IPS-18a (cell line): ENCODE measurements at regions not wholly inside any gene's neighbourhood (a gene's known extent, or its start where the extent isn't known, plus 50 kb on each side); places are given as distances from the start of the nearest gene placed in this dataset.

Source experiments
- H3K27ac ChIP-seq: one replicate; pipeline ENCODE4 v1.5.1; 2013; ENCODE audit warnings: low read length
- H3K27me3 ChIP-seq: one replicate; pipeline ENCODE4 v1.6.1; 2013; ENCODE audit warnings: mild to moderate bottlenecking, low read length; ENCODE audit not compliant: control insufficient read depth, insufficient read depth
- H3K36me3 ChIP-seq: one replicate; pipeline ENCODE4 v1.6.1; 2013; ENCODE audit warnings: low read depth, low read length; ENCODE audit not compliant: control insufficient read depth
- H3K4me1 ChIP-seq: one replicate; pipeline ENCODE4 v1.6.1; 2013; ENCODE audit warnings: low read depth, low read length; ENCODE audit not compliant: control insufficient read depth
- H3K4me3 ChIP-seq: one replicate; pipeline ENCODE4 v1.5.1; 2013; ENCODE audit warnings: low read length
- H3K9ac ChIP-seq: one replicate; pipeline ENCODE4 v1.6.1; 2013; ENCODE audit warnings: mild to moderate bottlenecking, low read length, moderate library complexity
- H3K9me3 ChIP-seq: one replicate; pipeline ENCODE4 v1.6.1; 2013; ENCODE audit warnings: low read depth, low read length; ENCODE audit not compliant: control insufficient read depth

DNA sequence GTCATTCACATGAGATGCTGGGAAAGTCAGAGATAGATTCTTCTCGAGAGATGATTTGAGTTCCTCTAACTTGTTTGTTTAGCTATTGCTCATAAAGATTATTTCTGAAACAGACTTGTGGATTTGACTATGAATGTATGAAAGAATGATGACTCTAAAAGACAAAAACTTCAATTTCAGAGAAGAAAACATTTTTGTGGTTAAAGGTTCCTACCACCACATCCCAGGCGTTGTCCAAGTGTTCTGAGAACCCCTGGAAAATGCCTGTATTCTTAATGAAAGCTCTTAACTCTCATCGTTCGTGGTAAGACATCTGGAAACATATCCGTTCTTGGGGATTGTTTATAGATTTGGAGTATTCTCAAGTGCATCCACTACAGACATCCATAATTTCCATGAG lies 228.7 kb downstream of the BARHL2 start:
- Histone ChIP-seq H3K27me3 (no peaks in the 10 kb centered on the region), H3K4me1 (no peaks in the 10 kb centered on the region), H3K27ac (no peak overlapping the region), H3K36me3 (no peaks in the 10 kb centered on the region), H3K4me3 (no peak overlapping the region), H3K9ac (no peak overlapping the region), H3K9me3 (no peaks in the 10 kb centered on the region)

DNA sequence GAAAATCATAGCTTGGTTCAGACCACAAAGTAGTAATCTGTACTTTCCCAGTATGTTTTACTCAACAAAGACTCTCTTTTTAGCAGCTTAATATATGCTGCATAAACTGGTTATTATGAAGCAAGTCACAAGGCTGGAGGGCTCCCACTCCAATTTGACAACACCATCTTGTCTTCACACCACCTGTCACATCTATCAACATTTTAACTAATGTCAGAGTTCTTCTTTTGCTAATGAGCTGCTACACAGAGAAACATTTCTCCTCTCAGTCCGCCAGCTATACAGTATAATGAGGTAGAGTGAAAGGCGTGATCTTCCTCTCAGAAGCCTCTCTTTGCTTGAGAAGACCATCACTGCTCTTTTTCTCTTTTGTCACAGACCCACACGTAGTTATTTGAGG lies 230.1 kb downstream of the BARHL2 start:
- H3K36me3 ChIP-seq: no peaks in the 10 kb centered on the region
- no peaks in the 10 kb centered on the region for H3K4me1 ChIP-seq
- no peaks in the 10 kb centered on the region for H3K9me3 ChIP-seq
- H3K27ac ChIP-seq: no peak overlapping the region
- H3K27me3 ChIP-seq: no peaks in the 10 kb centered on the region
- no peak overlapping the region for H3K9ac ChIP-seq
- H3K4me3 ChIP-seq: no peak overlapping the region

DNA sequence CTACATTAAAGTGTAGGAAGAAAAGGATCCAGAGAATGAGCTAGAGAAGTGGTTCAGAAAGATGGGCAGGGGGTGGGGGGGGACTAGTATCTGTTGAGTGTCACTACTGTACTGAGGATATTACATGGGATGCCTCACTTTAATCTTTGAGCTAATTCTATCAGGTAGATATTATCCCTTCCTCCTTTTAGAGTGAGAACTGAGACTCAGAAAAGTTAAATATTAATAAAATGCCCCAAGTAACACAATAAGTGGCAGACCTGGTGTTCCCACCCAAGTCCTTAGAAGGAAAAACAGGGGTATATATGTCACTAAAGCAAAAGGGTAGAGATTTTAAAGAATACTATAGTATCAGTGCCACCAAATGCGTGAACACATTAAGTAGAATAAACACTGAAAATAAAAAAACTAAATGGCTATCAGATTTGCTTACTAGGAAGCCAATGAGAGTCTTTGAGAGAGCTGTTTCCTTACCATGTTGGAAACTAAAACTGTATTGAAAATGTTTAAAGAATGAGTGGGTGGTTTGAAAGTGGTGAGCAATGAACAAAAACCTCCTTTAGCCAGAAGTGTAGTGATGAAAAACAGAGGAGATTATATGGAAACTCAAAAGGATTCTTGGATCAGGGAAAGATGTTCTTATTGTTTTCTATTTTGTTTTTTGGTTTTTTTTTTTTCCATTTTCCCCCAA lies 230.8 kb downstream of the BARHL2 start:
- Histone ChIP-seq H3K27ac (no peak overlapping the region), H3K4me3 (no peak overlapping the region), H3K36me3 (no peaks in the 10 kb centered on the region), H3K9me3 (no peaks in the 10 kb centered on the region), H3K4me1 (no peaks in the 10 kb centered on the region), H3K9ac (no peak overlapping the region), H3K27me3 (no peaks in the 10 kb centered on the region)

DNA sequence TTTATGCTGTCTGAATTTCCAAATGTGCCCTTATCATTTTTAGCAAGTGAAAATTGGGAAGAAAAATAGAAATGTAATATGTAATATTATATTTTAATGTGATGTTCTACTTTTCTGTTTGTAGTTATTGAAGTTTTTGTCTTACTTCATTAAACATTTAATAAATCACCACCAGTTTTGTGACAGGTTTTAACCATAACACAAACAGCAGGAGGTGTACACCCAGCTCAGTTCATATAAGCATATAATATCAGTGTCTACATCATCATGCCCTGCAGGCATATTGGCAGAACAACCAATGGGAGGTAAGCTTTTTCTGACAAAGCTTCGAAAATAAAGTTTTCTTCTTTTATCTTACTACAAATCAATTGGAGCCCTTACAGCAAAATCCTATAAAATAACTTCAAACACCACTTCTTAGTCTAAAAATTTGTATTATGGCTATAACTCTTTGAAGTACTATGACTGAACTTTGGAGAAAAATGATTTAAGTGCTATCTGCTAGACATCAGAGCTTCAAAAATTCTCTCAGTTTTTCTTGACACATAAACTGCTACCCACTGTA lies 236.7 kb downstream of the BARHL2 start:
- H3K4me1 ChIP-seq: no peaks in the 10 kb centered on the region
- H3K9ac ChIP-seq: no peak overlapping the region
- no peaks in the 10 kb centered on the region for H3K27me3 ChIP-seq
- H3K27ac ChIP-seq: no peak overlapping the region
- H3K36me3 ChIP-seq: no peaks in the 10 kb centered on the region
- H3K4me3 ChIP-seq: no peak overlapping the region
- H3K9me3 ChIP-seq: no peaks in the 10 kb centered on the region

DNA sequence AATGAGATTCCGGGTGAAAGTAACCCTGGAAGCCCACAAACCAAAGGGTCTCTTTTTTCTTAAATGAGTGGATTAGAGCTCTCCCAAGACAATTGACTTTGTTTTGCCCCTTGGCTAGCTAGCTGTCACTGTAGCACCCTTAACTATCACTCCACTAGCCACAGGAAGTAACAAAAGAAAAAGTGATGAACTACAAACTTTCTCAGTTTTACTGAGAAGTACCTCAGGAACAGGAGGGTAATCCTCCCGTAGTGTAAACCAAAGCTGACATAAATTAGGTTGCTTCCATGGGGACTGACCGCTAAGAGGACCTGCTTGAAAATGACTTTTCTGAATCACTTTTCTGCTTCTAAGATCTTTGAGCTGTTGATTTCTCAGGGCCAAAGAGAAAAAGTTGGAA lies 240.1 kb downstream of the BARHL2 start:
- H3K9ac ChIP-seq: no peak overlapping the region
- no peak overlapping the region for H3K27ac ChIP-seq
- no peaks in the 10 kb centered on the region for H3K9me3 ChIP-seq
- H3K4me3 ChIP-seq: no peak overlapping the region
- no peaks in the 10 kb centered on the region for H3K36me3 ChIP-seq
- H3K27me3 ChIP-seq: no peaks in the 10 kb centered on the region
- H3K4me1 ChIP-seq: no peaks in the 10 kb centered on the region

DNA sequence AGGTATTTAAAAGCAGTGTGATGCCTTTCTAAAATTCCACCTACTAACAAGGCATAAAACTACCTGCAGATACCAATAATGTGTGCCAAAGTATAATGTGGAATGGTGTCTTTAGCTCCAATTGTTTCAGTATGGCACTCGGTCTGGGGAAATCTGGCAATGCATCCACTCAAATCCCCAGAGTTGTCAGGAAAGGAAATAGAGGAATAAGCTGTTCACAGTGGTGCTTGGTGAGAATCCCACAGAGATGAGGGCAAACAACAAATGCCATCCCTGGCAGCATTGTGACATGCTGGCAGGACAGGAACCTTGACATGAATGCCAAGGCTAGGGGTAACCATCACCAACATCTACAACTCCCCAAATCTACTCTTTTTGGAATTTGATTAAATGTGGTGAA lies 240.7 kb downstream of the BARHL2 start:
- H3K4me3 ChIP-seq: no peak overlapping the region
- no peaks in the 10 kb centered on the region for H3K36me3 ChIP-seq
- no peaks in the 10 kb centered on the region for H3K27me3 ChIP-seq
- H3K4me1 ChIP-seq: no peaks in the 10 kb centered on the region
- H3K9ac ChIP-seq: no peak overlapping the region
- H3K27ac ChIP-seq: no peak overlapping the region
- no peaks in the 10 kb centered on the region for H3K9me3 ChIP-seq

DNA sequence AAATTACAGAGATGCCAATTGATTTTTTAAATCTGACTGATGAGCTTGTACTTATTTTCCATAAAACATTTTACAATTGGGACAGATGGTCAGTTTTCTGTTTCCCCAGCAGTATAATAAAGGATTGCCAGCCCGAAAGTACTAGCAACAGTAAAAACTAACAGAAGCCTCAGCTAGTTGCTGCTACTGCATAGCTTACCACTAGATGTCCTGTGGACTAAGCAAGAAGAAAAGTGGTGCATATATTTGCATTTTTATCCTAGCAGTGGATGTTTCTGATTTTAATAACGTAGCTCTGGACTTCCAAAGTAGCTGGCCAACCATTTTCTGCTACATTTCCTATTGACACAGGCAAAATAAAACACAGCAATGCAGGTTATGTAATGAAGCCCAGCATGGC lies 241.5 kb downstream of the BARHL2 start:
- Histone ChIP-seq H3K4me3 (no peak overlapping the region), H3K9me3 (no peaks in the 10 kb centered on the region), H3K27me3 (no peaks in the 10 kb centered on the region), H3K9ac (no peak overlapping the region), H3K36me3 (no peaks in the 10 kb centered on the region), H3K4me1 (no peaks in the 10 kb centered on the region), H3K27ac (no peak overlapping the region)

DNA sequence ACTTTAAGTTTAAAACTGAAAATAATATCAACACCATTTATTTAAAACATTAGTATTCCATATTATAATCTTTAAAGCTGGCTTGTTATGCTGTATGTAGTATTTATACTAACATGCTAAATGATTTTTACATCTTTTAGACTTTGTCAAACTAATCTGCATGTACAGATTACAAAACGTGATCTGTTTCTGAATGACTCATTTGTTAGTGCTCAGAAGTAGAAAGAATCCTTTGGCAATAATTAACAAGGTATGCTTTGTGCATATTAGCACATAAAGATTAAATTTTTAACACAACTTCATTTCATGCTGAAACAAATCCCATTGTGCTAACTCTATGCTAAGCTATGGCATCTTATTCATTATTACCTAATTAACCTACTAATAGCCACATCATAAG lies 242.4 kb downstream of the BARHL2 start:
- Histone ChIP-seq H3K36me3 (no peaks in the 10 kb centered on the region), H3K9me3 (no peaks in the 10 kb centered on the region)

DNA sequence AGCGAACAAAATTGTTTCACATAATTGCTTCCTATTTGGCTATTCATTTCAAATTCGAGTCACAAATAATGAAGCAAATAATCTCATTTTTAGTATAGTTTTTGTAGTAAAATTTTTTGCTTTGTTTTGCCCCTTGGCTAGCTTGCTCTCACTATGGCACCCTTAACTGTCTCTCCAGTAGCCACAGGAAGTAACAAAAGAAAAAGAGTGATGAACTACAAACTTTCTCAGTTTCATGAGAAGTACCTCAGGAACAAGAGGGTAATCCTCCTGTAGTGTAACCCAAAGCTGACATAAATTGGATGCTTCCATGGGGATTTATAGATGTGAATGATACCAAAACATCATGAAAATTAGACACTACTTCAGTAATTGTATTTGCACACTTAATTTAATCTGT lies 242.9 kb downstream of the BARHL2 start:
- no peaks in the 10 kb centered on the region for H3K27me3 ChIP-seq
- no peak overlapping the region for H3K4me3 ChIP-seq
- no peak overlapping the region for H3K27ac ChIP-seq
- H3K9me3 ChIP-seq: no peaks in the 10 kb centered on the region
- no peaks in the 10 kb centered on the region for H3K4me1 ChIP-seq
- H3K36me3 ChIP-seq: no peaks in the 10 kb centered on the region
- H3K9ac ChIP-seq: no peak overlapping the region

More for the DNA sequence above, 242.4 kb downstream of the BARHL2 start:
- no peak overlapping the region for H3K9ac ChIP-seq
- H3K4me1 ChIP-seq: no peaks in the 10 kb centered on the region
- no peaks in the 10 kb centered on the region for H3K27me3 ChIP-seq
- no peak overlapping the region for H3K27ac ChIP-seq
- no peak overlapping the region for H3K4me3 ChIP-seq

DNA sequence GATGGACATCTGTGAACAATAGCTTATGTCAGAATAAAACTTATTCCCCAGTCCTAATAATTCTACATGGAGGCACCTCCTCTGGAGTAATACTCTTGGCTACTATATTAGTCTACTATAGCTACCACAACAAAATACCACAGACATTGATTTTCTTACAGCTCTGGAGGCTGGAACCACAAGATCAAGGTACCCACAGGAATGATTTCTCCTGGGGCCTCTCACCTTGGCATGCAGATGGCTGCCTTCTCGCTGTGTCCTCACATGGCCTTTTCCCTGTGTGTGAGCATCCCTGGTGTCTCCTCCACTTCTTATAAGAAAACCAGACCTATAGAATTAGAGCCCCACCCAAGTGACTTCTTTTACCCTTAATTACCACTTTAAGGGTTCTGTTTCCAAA lies 244.3 kb downstream of the BARHL2 start:
- H3K4me1 ChIP-seq: no peaks in the 10 kb centered on the region
- no peaks in the 10 kb centered on the region for H3K27me3 ChIP-seq
- H3K4me3 ChIP-seq: no peak overlapping the region
- H3K9ac ChIP-seq: no peak overlapping the region
- H3K36me3 ChIP-seq: no peaks in the 10 kb centered on the region
- no peaks in the 10 kb centered on the region for H3K9me3 ChIP-seq
- no peak overlapping the region for H3K27ac ChIP-seq

DNA sequence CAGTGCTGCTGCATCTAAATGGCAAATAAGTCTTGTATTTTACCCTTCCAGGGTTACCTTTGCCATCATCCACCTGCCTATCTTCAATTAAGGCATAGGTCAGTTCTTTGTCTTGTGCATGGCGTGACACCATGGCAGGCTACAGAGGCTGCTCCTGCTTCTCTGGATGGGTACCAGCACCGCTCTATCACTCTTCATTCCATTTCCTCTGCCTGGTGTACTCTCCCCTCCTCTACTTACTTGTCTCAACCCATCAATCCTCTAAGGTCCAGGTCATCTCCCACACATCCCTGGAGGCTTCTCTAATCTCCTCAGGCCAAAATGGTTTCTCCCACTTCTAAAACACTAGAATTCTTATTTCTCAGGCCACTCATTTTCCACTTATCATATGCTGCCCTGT lies 257.5 kb downstream of the BARHL2 start:
- H3K27me3 ChIP-seq: no peaks in the 10 kb centered on the region
- no peaks in the 10 kb centered on the region for H3K36me3 ChIP-seq
- no peak overlapping the region for H3K27ac ChIP-seq
- H3K4me1 ChIP-seq: no peaks in the 10 kb centered on the region
- peaks cover 3% of the 10 kb centered on the region for H3K9me3 ChIP-seq
- no peak overlapping the region for H3K4me3 ChIP-seq
- H3K9ac ChIP-seq: no peak overlapping the region

DNA sequence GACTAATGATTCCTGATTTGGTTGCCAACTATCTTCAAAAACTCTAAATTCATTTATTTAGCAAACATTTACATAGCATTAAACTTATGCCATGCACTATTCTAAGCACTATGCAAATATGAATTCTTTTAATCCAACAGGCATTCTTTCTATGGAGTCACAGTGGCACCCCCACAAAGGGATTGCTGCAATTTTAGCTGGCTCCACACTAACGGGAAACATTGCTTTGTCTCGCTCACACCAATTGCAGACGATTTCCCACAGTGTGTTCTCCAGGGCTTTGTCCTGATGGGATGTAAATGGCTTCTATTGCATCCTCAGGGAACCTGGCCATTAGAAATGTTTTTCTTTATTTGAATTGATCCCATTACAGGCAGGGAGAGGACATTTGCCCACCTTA lies 259.1 kb downstream of the BARHL2 start:
- H3K27ac ChIP-seq: no peak overlapping the region
- no peaks in the 10 kb centered on the region for H3K27me3 ChIP-seq

More for the DNA sequence above, 259.1 kb downstream of the BARHL2 start:
- Histone ChIP-seq H3K4me1 (no peaks in the 10 kb centered on the region), H3K9me3 (peaks cover 3% of the 10 kb centered on the region), H3K36me3 (no peaks in the 10 kb centered on the region), H3K9ac (no peak overlapping the region), H3K4me3 (no peak overlapping the region)
